ACHN (cell line): ENCODE measurements at regions not wholly inside any gene's neighbourhood (a gene's known extent, or its start where the extent isn't known, plus 50 kb on each side); places are given as distances from the start of the nearest gene placed in this dataset.
"Not testable (repeated sequence)": the region's sequence is repeated elsewhere in the genome, so short reads cannot be mapped to it uniquely, and the experiment has no call there.

Source experiments
- DNase-seq: peaks from one replicate; pipeline ENCODE4 v3.0.0-alpha.2; 2015
- in situ Hi-C: cut with HindIII; loops from 2 replicates; pipeline ENCODE4 v1.10.0; 2017; ENCODE audit warnings: low sequenced_read_pairs, low pct_ligation_motif_present, low pct_unique_long_range_greater_than_20kb

DNA sequence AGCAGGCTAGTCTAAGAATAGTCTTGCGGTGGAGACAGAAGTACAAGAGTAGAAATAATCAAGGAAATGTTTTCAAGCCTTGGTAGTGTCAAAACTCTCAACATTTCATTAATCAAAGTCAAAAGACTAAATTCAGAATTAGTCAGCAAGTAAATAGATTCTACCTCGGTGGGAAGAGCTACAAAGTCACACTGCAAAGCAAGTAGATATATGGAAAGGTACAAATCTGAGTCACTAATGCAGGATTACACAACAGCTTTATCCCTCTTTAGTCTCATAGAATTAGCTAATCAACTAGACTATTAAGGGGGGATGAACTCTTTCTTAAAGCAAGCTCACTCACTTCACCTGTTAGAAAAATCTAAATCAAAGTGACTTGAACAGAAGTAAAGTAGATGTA is 568.7 kb upstream of the CNTNAP5 start:
- DNase-seq: no peak

DNA sequence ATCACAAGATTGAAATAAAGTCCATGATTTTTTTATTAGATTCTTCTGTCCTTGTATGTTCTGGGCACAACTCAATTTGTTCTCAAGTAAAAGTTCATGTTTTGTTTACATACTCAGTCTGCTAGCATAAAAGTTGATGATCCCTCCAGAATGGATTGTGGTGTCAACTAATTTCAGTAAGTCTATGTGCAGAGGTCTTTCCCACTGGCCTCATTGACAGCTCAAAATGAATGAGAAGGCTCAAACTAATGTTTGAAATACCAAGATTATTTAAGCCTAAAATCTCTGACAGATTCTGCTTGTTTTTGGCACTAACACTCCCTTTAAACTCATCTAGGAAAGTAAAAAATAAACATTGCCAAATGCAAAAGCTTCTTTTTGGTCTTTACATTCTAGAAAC is 561.2 kb upstream of the CNTNAP5 start:
- in situ Hi-C loops: no loop called here
- no peak for DNase-seq

More for the DNA sequence above, 568.7 kb upstream of the CNTNAP5 start:
- in situ Hi-C loops: no loop called here

DNA sequence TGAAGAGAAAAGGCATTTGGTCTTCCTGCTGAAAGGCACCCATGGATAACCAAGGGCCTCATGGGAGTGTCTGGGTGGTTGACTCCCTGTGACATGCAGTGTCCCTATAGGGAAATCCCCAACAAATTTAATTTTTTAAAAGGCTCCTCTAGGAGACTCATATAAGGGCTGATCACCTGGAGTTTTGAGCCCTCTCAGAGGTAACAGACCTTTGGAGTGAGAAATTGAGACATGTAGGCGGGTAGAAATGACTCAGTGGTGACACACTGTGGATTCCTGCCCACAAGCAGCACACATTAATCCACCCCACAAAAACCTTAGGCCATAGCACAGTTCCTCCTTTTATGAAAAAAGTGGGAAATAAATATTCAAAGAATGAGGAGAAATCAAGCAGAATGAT is 557.0 kb upstream of the CNTNAP5 start:
- peak; percentile 3 for DNase-seq
- in situ Hi-C loops: no loop called here

DNA sequence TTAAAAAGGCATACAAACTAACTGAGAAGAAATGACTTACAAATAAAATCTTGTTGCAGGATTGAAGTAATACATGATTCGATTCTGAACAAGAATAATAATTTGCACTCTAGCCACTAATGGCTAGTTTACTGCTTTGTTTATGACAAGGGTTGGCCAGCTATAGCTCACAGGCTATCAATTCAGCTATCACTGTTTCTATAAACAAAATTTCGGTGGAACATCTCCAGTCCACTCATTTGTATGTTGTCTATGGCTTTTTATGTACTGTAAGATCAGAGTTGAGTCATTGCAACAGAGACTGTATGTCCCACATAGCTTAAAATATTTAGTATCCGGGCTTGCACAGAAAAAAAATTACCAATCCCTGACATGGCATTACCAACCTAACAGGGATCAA is 543.7 kb upstream of the CNTNAP5 start:
- no peak for DNase-seq
- in situ Hi-C loops: no loop called here

DNA sequence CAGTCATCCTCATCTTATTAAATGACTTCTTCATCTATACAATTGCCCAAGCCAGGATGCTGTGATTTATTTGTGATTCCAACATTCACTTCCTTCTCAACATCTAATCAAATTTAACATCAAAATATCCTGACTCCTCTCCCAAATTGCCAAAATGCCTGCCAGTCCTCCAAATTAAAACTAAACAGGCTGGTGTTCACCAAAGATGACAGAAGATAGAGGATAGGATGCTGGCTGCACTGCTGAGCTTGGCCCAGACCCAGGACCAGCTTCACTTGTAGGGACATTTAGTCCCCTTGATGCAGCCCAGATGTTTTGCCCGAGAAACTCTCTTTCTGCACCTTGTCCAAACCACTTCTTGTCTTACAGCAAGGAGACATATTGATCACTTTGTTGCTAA is 540.0 kb upstream of the CNTNAP5 start:
- no peak for DNase-seq
- in situ Hi-C loops: no loop called here

DNA sequence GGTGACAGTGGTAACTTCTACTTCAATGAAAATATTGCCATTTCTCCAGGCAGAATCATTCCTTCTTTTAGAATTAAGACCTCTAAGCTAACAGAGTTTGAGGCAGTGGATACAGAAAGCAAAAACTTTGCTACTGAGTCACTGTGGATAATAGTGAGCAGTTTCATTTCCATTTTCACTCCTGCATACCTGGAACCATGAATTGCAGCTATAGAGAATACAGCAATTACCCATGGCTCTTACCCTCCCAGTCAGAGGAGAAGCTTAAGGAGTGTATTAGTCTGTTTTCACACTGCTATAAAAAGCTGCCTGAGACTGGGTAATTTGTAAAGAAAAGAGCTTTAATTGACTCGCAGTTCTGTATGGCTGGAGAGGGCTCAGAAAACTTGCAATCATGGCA is 531.4 kb upstream of the CNTNAP5 start:
- in situ Hi-C loops: no loop called here

DNA sequence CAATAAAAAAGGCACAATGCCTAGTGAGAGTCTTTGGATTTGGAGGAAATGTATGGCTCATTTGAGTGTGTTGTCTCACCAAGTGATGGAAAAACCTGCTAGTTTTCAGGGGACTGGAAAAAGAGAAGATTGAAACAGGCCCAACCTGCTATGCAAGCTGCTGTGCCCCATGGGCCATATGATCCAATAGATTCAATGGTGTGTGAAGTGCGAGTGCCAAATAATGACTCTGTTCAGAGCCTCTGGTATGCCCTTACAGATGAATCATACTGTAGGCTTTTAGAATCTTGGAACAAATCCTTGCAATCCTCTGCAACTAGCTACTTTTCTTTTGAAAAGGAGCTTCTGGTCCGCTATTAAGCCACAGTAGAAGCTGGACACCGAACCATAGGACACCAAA is 529.8 kb upstream of the CNTNAP5 start:
- in situ Hi-C loops: no loop called here
- DNase-seq: no peak

More for the DNA sequence above, 531.4 kb upstream of the CNTNAP5 start:
- DNase-seq: no peak

DNA sequence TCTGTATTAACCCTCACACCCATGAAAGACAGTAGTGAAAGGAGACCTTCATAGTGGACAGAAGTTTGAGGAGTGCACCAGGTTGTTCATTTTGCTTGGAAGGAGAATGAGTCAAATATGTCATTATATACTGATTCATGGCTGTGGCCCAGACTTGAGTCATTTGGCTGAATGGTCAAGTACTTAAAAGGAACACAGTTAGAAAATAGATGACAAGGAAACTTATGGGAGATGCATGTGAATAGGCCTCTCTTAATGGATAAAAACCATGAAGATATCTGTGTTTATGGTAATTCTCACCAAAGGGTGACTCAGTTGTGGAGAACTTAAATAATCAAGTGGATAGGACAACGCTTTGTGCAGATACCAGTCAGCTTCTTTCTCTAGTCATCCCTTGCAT is 524.7 kb upstream of the CNTNAP5 start:
- in situ Hi-C loops: no loop called here
- DNase-seq: no peak

DNA sequence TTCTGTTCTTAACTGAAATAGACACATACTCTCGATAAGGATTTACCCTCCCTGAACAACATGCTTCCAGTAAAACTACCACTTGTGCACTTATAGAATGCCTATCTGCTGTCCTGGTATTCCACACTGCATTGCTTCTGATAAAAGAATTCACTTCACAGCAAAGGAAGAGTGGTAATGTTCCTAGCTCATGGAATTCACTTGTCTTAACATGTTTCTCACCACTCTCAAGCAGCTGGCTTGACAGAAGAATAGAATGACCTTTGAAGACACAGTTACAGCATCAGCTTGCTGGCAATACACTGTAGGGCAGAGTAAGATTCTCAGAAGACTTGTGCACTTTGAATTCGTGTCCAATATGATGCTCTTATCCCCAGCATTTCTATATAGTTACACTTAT is 524.1 kb upstream of the CNTNAP5 start:
- in situ Hi-C loops: no loop called here
- no peak for DNase-seq

DNA sequence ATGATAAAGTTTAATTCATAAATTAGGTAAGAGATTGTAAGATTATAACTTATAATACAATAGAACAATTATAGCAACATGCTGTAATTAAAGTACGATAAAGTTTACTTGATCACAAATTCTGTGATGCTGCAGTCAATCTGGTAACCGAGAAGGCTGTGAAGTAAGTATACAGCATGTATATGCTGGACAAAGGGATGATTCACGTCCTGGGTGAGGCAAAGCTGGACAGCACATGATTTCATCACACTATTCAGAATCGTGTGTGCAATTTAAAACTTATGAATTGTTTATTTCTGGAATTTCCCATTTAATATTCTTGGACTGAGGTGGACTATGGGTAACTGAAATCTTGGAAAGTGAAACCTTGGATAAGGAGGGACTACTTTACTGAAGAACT is 522.2 kb upstream of the CNTNAP5 start:
- in situ Hi-C loops: no loop called here

DNA sequence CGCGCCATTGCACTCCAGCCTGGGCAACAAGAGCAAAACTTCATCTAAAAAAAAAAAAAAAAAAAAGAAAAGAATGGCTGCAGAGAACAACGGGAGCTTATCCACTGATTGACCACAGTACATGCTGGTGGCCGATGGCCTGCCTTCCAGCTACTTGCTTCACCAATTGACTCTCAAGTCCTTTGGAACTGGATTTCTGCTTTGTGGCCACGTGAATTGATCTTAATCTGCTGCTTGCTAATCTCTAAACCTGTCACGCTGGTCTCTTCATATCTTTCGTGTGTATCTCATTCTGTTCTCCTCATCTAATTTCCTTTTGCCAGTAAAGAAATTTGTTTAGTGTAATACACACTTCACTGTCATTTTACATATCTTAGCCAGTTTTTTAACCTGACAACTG is 512.5 kb upstream of the CNTNAP5 start:
- in situ Hi-C loops: no loop called here
- DNase-seq: no peak

More for the DNA sequence above, 522.2 kb upstream of the CNTNAP5 start:
- DNase-seq: no peak

DNA sequence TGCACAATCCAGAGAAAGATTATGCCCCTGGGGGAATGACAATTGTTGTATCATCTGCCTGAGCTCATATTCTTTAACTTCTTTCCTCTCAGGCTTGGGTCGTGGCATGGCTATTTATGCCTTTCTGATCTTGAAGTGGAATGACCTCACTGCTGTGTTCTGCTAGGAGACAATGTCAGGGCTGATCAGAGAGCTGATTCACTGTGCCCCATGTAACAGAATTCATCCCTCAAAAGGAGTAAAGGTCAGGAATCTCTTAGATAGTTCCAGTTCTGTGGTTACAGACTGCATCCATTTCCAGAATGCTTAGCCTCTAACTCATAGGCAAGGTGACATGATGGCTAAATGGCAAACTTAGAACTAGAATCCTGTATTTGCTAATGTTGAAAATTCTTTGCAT is 511.7 kb upstream of the CNTNAP5 start:
- peak; percentile 49 for DNase-seq
- in situ Hi-C loops: no loop called here

DNA sequence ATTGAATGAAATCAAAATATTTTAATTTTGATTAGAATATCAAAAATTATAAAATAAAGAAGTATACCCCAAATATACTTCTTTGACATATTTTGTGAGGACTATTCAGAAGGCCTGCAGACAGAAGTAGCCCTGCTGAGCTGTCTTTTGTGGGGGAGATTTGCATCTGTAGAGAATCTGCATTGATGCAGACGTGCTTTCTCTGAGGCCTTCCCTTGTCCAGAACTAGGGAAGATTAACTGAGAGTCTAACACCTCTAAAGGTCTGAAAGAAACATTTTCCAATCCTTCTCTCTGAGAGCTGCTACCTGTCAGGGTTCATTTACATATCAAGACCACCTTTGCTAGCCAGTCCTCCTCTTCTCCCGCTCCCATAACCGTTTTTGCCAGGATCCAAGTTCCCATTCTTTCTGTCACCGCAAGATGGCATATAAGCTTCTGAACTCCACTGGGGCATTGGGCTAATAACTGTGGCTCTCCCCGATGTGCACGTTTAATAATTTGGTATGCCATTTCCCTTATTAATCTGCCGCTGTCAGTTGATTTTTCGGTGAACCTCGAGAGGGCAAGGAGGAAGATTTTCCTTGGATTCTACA is 510.4 kb upstream of the CNTNAP5 start:
- no peak for DNase-seq
- in situ Hi-C loops: no loop called here

DNA sequence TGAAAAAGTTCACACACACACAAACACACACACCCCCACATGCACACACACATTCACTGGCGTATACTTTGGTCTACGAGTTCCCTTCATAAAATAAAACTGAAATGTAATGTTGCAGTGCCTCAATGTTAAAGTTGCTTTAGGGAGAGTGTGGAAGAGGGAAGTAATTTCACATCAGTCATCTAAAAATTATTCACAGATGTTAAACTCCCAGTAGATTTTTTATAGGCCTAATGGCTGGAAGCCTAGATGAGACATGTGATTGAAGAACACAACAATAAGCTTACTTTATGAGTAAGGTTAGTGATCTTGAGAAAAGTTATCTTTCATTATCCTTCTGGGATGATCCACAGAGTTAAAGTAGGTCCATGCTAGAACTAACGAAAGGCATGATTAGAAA is 506.7 kb upstream of the CNTNAP5 start:
- in situ Hi-C loops: no loop called here
- DNase-seq: no peak

DNA sequence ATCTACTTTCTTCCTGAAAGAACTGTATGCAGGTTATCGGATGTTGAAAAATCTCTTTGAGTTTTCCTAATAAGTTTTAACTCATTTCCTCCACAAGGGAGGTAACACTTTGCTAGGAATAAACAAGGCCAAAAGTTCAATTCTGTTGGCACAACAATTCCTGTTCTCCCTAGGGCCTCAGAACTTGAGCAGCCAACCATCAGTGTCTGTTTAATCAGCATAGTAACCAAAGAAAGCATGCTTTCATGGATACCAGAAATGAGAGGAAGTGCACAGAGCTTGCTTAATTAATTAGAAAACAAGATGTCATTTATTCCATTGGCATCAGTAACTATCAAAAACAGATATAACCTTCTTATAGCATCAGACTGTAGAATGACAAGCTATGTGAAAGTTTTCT is 503.2 kb upstream of the CNTNAP5 start:
- no peak for DNase-seq
- in situ Hi-C loops: no loop called here

DNA sequence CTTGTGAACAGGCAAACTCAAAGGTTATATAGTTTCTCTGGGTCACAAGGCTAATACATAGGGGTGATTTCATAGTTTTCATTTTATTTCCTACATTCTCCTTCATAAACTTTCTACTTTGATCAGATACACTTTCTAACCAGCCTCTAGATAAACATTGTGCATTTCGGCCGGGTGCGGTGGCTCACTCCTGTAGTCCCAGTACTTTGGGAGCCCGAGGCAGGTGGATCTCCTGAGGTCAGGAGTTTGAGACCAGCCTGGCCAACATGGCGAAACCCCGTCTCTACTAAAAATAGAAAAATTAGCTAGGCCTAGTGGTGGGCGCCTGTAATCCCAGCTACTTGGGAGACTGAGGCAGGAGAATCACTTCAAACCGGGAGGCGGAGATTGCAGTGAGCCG is 502.6 kb upstream of the CNTNAP5 start:
- in situ Hi-C loops, DNase-seq: not testable (repeated sequence)

DNA sequence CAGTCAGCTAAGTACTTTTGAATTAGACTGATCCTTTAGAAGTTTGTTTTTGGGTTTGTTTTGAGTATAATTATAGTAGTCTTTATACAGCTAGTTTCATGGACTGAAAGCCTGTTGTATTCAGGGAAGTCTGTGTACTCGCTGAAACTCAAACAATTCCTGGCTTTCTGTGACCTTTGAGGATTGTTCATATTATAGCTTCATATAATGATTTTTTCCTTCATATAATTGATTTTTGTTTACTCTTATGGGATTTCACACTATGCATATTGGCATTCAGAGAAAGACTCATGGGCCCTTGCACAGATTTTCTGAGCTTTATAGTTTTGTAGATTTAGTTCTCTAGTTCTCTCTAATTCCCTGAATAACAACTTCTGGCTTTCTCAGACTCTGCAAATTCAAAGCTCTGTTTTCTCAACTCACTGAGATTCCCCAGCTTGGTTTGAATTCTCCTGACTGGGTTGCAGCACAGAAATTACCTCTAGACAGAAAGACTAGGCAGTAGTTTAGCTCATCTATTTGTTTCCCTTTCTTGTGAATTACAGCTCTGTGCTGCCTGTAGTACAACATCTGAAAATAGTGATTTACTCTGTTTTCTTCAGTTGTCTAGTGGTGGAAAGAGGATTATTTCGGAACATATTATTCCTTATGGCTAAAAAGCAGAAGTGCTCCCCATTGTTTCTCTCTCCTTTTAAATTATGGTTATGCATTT is 495.9 kb upstream of the CNTNAP5 start:
- in situ Hi-C loops: no loop called here
- no peak for DNase-seq

DNA sequence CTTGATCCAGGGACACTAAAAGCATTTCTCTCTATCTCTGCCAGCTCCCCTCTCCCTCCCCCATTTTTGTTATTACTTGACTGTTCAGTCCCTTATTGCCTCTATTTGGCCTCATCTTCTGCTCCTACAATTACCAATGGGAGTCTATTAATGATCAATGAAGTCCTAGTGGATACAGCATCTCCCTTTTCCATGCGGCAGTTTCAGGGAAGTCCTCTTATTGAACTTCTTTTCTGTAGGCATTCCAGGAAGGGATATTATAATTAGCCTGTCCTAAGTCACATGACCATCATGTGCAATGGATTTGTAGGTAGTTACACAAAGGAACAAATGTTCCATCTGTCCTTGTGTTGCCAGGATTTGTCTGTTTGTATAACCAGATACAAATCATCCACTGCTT is 495.1 kb upstream of the CNTNAP5 start:
- in situ Hi-C loops: no loop called here
- DNase-seq: no peak

DNA sequence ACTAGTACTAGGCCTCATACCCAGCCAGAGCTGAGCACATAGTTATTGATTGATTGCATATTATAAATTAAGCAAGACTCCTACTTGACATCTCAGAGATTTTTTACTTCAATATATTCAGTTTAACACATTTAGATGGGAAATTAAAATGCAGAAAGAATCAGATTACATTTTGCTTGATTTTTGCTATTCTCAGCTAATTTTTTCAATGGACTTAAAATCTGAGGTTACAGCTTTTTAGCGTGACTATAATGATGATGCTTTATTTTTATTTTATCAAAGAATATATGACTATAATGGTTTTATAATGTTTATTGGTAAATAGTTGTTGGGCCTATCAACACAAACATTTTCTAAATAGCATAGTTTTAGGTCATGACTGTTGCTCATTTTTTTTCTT is 493.0 kb upstream of the CNTNAP5 start:
- in situ Hi-C loops: no loop called here
- DNase-seq: no peak

DNA sequence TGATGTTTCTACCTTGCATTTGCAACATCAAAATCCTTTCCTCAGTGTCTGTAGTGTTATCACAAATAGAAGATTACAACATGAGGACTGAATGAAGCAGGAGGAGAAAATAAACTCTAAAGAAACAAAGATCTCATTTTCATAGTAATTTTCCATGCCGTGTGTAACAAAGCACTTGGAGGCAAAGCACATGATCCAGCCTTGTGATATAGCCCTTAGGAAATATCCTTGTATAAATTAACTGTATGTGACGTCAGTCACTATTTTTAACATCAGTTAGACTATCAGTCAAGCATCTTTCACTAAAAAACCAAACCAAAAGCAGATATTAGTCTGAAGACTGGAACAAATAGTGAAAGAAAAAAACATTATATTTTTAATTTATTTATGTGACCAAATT is 492.1 kb upstream of the CNTNAP5 start:
- in situ Hi-C loops: no loop called here
- no peak for DNase-seq
